DND-41 (cell line): ENCODE measurements at regions not wholly inside any gene's neighbourhood (a gene's known extent, or its start where the extent isn't known, plus 50 kb on each side); places are given as distances from the start of the nearest gene placed in this dataset.

ENCODE experiments used
- ATAC-seq: fragments of 200-7000 bp; cut with Tn5 transposase; 3 replicates; pipeline ENCODE4 v1.9.1; 2021; ENCODE audit warnings: low read depth; ENCODE audit not compliant: insufficient read depth
- DNase-seq: peaks from one replicate; pipeline ENCODE4 v3.0.0-alpha.2; 2020
- H2AFZ ChIP-seq: 2 replicates; pipeline ENCODE4 v1.6.0; 2012; ENCODE audit warnings: low read depth, low read length
- H3K27ac ChIP-seq: 2 replicates; pipeline ENCODE4 v1.5.1; 2012; ENCODE audit warnings: low read length, inconsistent platforms
- H3K27me3 ChIP-seq: fragments of 200-600 bp; sonication (generic); 2 replicates; pipeline ENCODE4 v1.6.0; 2012; ENCODE audit warnings: low read length, mild to moderate bottlenecking, inconsistent platforms; ENCODE audit not compliant: insufficient read depth, poor library complexity
- H3K36me3 ChIP-seq: 2 replicates; pipeline ENCODE4 v1.5.1; 2012; ENCODE audit warnings: low read length, inconsistent platforms; ENCODE audit not compliant: insufficient read depth
- H3K4me1 ChIP-seq: 2 replicates; pipeline ENCODE4 v1.5.1; 2012; ENCODE audit warnings: mild to moderate bottlenecking, low read length; ENCODE audit not compliant: insufficient read depth
- H3K4me2 ChIP-seq: 2 replicates; pipeline ENCODE4 v1.6.0; 2012; ENCODE audit warnings: mild to moderate bottlenecking, moderate library complexity, low read length, inconsistent platforms; ENCODE audit not compliant: insufficient read depth
- H3K4me3 ChIP-seq, 2 experiments: fragments of 200-600 bp in 1 of 2; shearing (Covaris generic) in 1 of 2; 2 replicates each; pipeline ENCODE4 v1.5.1; 2012 to 2016; ENCODE audit warnings: inconsistent platforms in 2 of 2, low read length in 2 of 2, mild to moderate bottlenecking in 2 of 2, low read depth in 1 of 2, moderate library complexity in 1 of 2
- H3K79me2 ChIP-seq: 2 replicates; pipeline ENCODE4 v1.6.0; 2012; ENCODE audit warnings: low read length, inconsistent platforms; ENCODE audit not compliant: insufficient read depth
- H3K9ac ChIP-seq: 2 replicates; pipeline ENCODE4 v1.6.0; 2012; ENCODE audit warnings: low read depth, mild to moderate bottlenecking, inconsistent platforms, low read length, moderate library complexity
- H3K9me3 ChIP-seq: 2 replicates; pipeline ENCODE4 v1.5.1; 2012; ENCODE audit warnings: low read length, moderate library complexity, mild to moderate bottlenecking, inconsistent platforms; ENCODE audit not compliant: insufficient read depth, severe bottlenecking
- H4K20me1 ChIP-seq: 2 replicates; pipeline ENCODE4 v1.6.0; 2012; ENCODE audit warnings: low read length; ENCODE audit not compliant: insufficient read depth
- EZH2 ChIP-seq: IDR thresholded peaks from 3 replicates; pipeline ENCODE4 v1.6.1; 2012; ENCODE audit warnings: borderline replicate concordance, low read depth, mild to moderate bottlenecking, moderate library complexity, low read length, inconsistent platforms; ENCODE audit not compliant: severe bottlenecking
- TF ChIP-seq, protein P1 (sequence below): IDR thresholded peaks from 2 replicates; pipeline ENCODE4 v1.5.1; 2012; ENCODE audit warnings: borderline replicate concordance, low read length, moderate library complexity, mild to moderate bottlenecking; ENCODE audit not compliant: poor library complexity, severe bottlenecking; ENCODE audit errors: extremely low read depth

DNA sequence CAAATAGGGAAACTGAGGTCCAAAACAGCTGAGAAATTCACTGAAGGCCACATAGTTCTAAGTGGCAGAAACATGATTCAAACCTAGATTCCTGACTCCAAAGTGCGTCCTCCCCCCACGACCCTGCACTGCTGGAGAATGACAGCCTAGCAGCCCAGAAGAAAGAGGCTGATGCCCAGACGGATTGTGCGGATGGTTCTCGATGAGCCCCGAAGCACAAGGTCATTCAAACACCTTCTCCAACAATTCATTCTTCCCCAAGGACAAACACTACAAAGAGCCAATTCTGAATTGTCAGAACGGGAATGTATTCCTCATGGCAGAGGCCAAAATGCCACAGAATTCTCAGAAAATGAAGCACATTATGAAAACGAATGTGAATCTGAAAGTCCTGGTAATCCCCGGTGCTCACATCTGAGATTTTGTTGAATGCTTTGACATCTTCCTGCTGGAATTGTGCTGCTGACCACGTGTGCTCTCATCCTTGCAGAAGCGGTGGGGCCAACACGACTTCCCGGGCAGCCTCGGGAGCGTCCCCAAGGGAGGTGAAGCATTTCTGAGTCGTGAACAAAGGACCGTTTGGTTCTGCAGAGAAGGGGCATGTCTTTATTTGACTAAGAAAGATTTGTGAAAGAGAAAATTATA is 337.0 kb downstream of the EIPR1 start:
- H3K27ac ChIP-seq, result no peak overlapping the region
- no peak for DNase-seq
- H3K27me3 ChIP-seq, result no peaks in the 10 kb centered on the region
- no peaks in the 10 kb centered on the region for H3K36me3 ChIP-seq
- H3K9me3 ChIP-seq, result peaks cover 2% of the 10 kb centered on the region
- no peaks in the 10 kb centered on the region for H3K4me1 ChIP-seq
- TF ChIP-seq, protein P1, sequence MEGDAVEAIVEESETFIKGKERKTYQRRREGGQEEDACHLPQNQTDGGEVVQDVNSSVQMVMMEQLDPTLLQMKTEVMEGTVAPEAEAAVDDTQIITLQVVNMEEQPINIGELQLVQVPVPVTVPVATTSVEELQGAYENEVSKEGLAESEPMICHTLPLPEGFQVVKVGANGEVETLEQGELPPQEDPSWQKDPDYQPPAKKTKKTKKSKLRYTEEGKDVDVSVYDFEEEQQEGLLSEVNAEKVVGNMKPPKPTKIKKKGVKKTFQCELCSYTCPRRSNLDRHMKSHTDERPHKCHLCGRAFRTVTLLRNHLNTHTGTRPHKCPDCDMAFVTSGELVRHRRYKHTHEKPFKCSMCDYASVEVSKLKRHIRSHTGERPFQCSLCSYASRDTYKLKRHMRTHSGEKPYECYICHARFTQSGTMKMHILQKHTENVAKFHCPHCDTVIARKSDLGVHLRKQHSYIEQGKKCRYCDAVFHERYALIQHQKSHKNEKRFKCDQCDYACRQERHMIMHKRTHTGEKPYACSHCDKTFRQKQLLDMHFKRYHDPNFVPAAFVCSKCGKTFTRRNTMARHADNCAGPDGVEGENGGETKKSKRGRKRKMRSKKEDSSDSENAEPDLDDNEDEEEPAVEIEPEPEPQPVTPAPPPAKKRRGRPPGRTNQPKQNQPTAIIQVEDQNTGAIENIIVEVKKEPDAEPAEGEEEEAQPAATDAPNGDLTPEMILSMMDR, result no peak
- no peak for TF ChIP-seq EZH2
- no peaks in the 10 kb centered on the region for H4K20me1 ChIP-seq
- no peak overlapping the region for H3K4me3 ChIP-seq
- ATAC-seq, result no peak
- no peak overlapping the region for H2AFZ ChIP-seq
- no peaks in the 10 kb centered on the region for H3K79me2 ChIP-seq
- no peak overlapping the region for H3K9ac ChIP-seq
- H3K4me2 ChIP-seq, result no peak overlapping the region

DNA sequence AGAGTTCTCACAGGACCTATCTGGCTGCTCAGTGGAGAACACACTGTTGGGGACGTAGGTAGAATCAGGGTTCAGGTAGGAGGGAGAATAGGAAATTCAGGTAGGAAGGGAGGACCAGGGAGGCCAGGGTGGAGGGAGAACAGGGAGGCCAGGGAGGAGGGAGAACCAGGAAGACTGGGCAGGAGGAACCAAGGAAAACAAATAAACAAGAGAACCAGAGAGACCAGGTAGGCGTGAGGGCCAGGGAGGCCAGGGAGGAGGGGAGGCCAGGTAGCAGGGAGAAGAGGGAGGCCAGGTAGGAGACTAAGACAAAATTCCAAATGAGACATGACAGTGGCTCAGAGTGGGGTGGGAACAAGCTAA is 337.6 kb downstream of the EIPR1 start:
- TF ChIP-seq, protein P1, result no peak
- no peak for TF ChIP-seq EZH2
- Histone ChIP-seq H3K4me2 (no peak overlapping the region), H3K27ac (no peak overlapping the region), H3K27me3 (no peaks in the 10 kb centered on the region), H3K4me3 (no peak overlapping the region), H3K79me2 (no peaks in the 10 kb centered on the region), H3K4me1 (no peaks in the 10 kb centered on the region), H4K20me1 (no peaks in the 10 kb centered on the region), H2AFZ (no peak overlapping the region), H3K9ac (no peak overlapping the region), H3K9me3 (no peaks in the 10 kb centered on the region), H3K36me3 (no peaks in the 10 kb centered on the region)
- ATAC-seq (no peak), DNase-seq (no peak)

GRCh38 chr2:3039188-3040065 is 338.2 kb downstream of the EIPR1 start:
- Histone ChIP-seq H3K27me3 (no peaks in the 10 kb centered on the region), H3K9ac (no peak overlapping the region), H3K9me3 (no peaks in the 10 kb centered on the region), H3K4me1 (no peaks in the 10 kb centered on the region), H2AFZ (no peak overlapping the region), H3K36me3 (no peaks in the 10 kb centered on the region), H4K20me1 (no peaks in the 10 kb centered on the region), H3K4me2 (no peak overlapping the region), H3K79me2 (no peaks in the 10 kb centered on the region), H3K4me3 (no peak overlapping the region), H3K27ac (no peak overlapping the region)
- ATAC-seq (no peak), DNase-seq (no peak)
- TF ChIP-seq EZH2, result no peak
- TF ChIP-seq, protein P1, result no peak
